Psoas muscle (tissue), 7 donors: ENCODE measurements at regions not wholly inside any gene's neighbourhood (a gene's known extent, or its start where the extent isn't known, plus 50 kb on each side); places are given as distances from the start of the nearest gene placed in this dataset.

Source experiments
- ATAC-seq, 4 donors: fragments of 200-7000 bp; cut with Tn5 transposase; one replicate each; pipeline ENCODE4 v1.9.1; 2020; ENCODE audit warnings: moderate library complexity in 3 of 4, mild to moderate bottlenecking in 2 of 4
- DNase-seq, 2 donors: peaks; one replicate each; pipeline ENCODE4 v3.0.0-alpha.2; 2020
- H3K27ac ChIP-seq: fragments of 200-600 bp; one replicate; pipeline ENCODE4 v1.8.0; 2022
- H3K27me3 ChIP-seq, 3 donors: fragments of 200-600 bp in 1 of 3; one replicate each; pipeline versions ENCODE4 v1.6.1 to v1.8.0; 2013 to 2022; ENCODE audit warnings: low read length in 2 of 3, mild to moderate bottlenecking in 2 of 3, moderate library complexity in 1 of 3; ENCODE audit not compliant: insufficient read depth in 3 of 3
- H3K36me3 ChIP-seq, 2 donors: fragments of 200-600 bp in 1 of 2; one replicate each; pipeline versions ENCODE4 v1.6.1 to v1.8.0; 2013 to 2022; ENCODE audit warnings: low read depth in 1 of 2, mild to moderate bottlenecking in 1 of 2, moderate library complexity in 1 of 2; ENCODE audit not compliant: insufficient read depth in 1 of 2
- H3K4me1 ChIP-seq: fragments of 200-600 bp; one replicate; pipeline ENCODE4 v1.8.0; 2022
- H3K4me3 ChIP-seq: fragments of 200-600 bp; one replicate; pipeline ENCODE4 v1.8.0; 2022; ENCODE audit warnings: mild to moderate bottlenecking
- H3K9me3 ChIP-seq: fragments of 200-600 bp; one replicate; pipeline ENCODE4 v1.8.0; 2022
- WGBS, 3 donors: extraction: QIAGEN DNeasy Blood & Tissue Kit; methylation state at CpG; one replicate each; pipeline versions ENCODE4 v1.1.6 to v1.1.7; 2013; 5-methylcytosine and 5-hydroxymethylcytosine counted together
- intact Hi-C, 2 donors: fragments of 100-400 bp; cut with DNase I; formaldehyde crosslinking; loops; one replicate each; pipeline versions ENCODE4 v1.11.0 to v1.14.2; 2022
- TF ChIP-seq, protein P1 (sequence below): fragments of 200-600 bp; IDR thresholded peaks from one replicate; pipeline ENCODE4 v1.8.0; 2022; ENCODE audit warnings: antibody characterized with exemption
- donor health status: healthy with polysubstance abuse.
- donor health status: DM: no; HTN: no; CAD: no; lungs with moderate emphysema.
- donor health status: Bipolar disorder and iron deficiency.
- donor health status: healthy.
- donor health status: DM: yes; HTN: yes; CAD: no.
- donor health status: DM: no; HTN: no; CAD: no.
- donor health status: DM: yes; HTN: yes; CAD: no.

DNA sequence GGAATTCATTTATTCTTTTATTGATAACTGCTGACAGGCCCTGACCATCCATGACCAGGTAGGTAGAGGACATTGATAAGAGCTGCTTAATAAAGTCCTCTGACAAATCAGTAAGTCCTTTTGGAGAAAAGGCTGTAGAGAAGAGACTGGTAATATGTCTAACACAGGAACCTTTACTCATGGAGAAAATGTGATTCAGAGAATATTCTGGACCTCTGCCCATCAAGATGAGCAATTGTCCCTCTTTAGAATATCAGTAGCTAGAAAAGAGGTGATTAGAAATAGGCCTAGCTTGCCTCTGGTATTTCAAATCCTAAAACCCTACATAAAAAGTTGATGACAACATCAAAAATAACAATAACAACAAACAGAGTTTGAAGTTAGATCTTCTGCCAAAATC is 642.3 kb downstream of the TBC1D4 start:
- H3K36me3 ChIP-seq = no peaks in the 10 kb centered on the region
- ATAC-seq (no peak), DNase-seq (no peak)
- no peak overlapping the region for H3K27ac ChIP-seq
- no peaks in the 10 kb centered on the region for H3K4me1 ChIP-seq
- intact Hi-C loops = no loop called here
- no peaks in the 10 kb centered on the region for H3K9me3 ChIP-seq
- H3K4me3 ChIP-seq = no peak overlapping the region
- TF ChIP-seq, protein P1, sequence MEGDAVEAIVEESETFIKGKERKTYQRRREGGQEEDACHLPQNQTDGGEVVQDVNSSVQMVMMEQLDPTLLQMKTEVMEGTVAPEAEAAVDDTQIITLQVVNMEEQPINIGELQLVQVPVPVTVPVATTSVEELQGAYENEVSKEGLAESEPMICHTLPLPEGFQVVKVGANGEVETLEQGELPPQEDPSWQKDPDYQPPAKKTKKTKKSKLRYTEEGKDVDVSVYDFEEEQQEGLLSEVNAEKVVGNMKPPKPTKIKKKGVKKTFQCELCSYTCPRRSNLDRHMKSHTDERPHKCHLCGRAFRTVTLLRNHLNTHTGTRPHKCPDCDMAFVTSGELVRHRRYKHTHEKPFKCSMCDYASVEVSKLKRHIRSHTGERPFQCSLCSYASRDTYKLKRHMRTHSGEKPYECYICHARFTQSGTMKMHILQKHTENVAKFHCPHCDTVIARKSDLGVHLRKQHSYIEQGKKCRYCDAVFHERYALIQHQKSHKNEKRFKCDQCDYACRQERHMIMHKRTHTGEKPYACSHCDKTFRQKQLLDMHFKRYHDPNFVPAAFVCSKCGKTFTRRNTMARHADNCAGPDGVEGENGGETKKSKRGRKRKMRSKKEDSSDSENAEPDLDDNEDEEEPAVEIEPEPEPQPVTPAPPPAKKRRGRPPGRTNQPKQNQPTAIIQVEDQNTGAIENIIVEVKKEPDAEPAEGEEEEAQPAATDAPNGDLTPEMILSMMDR = no peak
- H3K27me3 ChIP-seq = no peaks in the 10 kb centered on the region

DNA sequence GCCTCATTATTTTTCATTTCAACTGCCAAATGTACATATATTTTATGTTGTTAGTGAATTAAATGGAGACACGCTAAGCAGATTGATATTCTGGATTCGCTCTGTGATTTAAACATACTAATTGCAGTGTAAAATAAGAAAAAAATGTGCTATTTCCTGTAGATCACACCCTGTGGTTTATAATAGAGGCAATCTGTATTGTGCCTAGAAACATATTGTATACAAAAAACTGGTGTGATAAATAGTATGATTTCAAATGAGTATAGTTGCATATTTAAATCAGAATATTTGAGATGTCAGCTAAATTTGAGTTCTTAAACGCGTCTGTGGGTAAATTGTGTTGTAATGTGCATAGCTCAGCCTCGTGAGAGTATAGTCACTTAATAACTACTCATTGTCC is 643.9 kb downstream of the TBC1D4 start:
- Histone ChIP-seq H3K27me3 (no peaks in the 10 kb centered on the region), H3K36me3 (no peaks in the 10 kb centered on the region), H3K9me3 (no peaks in the 10 kb centered on the region), H3K4me3 (no peak overlapping the region), H3K4me1 (no peaks in the 10 kb centered on the region), H3K27ac (no peak overlapping the region)
- WGBS, 3 donors = 93 to 94% (median 93%) methylated on average over 5 of the region's 5 CpGs
- TF ChIP-seq, protein P1 = no peak
- intact Hi-C loops = no loop called here
- ATAC-seq = no peak
- no peak for DNase-seq

DNA sequence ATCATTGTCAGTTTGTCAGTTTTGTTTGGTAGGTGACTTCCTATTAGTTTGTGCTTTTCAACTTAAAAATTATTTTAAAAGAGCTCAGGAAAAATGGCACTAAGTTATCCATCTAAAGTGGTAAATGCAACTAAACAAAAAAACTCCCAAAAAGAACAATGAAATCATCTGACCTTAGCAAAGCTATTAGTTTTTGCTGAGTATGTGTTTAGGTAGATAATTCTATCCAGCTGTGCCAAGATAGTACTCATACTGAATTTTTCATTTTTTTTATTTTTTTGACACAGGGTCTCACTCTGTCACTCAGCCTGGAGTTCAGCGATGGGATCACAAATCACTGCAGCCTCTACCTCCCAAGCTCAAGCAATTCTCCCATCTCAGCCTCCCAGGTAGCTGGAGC is 645.3 kb downstream of the TBC1D4 start:
- Histone ChIP-seq H3K27me3 (no peaks in the 10 kb centered on the region), H3K4me3 (no peak overlapping the region), H3K9me3 (no peaks in the 10 kb centered on the region), H3K27ac (no peak overlapping the region), H3K4me1 (no peaks in the 10 kb centered on the region), H3K36me3 (no peaks in the 10 kb centered on the region)
- 97 to 100% (median 100%) methylated on average over 1 of the region's 1 CpG for WGBS, 3 donors
- intact Hi-C loops = no loop called here
- TF ChIP-seq, protein P1 = no peak
- ATAC-seq = no peak
- no peak for DNase-seq

DNA sequence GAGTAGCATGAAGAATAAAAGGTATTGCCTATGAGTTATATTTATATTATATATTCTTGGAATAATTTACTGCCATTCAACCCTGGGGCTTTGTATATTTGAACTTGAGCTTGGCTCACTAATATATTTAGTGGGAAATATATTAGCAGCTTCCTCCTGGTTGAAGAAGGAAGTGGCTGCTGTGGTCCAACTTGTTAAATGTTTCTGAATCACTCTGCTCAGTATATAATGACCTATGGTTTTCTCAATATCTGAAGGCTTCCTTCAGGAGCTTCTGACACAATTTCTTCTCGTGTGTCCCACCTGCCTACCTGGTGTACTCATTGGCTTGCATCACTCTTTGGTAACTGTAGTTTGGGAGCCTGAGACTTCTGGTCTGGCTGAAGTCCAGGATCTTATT is 646.4 kb downstream of the TBC1D4 start:
- WGBS, 3 donors = 62 to 76% (median 75%) methylated on average over 1 of the region's 1 CpG
- Histone ChIP-seq H3K4me3 (no peak overlapping the region), H3K9me3 (no peaks in the 10 kb centered on the region), H3K27me3 (no peaks in the 10 kb centered on the region), H3K36me3 (no peaks in the 10 kb centered on the region), H3K27ac (no peak overlapping the region), H3K4me1 (no peaks in the 10 kb centered on the region)
- TF ChIP-seq, protein P1 = no peak
- intact Hi-C loops = no loop called here
- ATAC-seq (no peak), DNase-seq (no peak)

DNA sequence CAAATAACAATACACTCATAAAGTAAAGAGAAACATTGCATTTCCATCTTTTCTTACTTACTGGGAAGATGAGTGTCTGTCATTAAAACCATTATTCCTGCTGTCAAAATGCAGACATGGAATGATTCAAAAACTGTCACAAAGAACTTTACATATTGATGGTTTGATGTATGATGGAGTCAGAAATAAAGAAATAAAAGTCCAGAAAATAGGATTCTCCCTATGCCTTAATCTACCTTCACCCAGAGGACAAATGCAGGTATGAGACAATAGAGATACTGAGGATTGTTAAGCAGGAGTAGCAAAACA is 656.1 kb downstream of the TBC1D4 start:
- no peak for ATAC-seq
- TF ChIP-seq, protein P1 = no peak
- intact Hi-C loops = no loop called here
- no peak for DNase-seq
- no peak overlapping the region for H3K27ac ChIP-seq
- no peaks in the 10 kb centered on the region for H3K9me3 ChIP-seq
- no peaks in the 10 kb centered on the region for H3K4me1 ChIP-seq
- no peaks in the 10 kb centered on the region for H3K36me3 ChIP-seq
- no peaks in the 10 kb centered on the region for H3K27me3 ChIP-seq
- H3K4me3 ChIP-seq = no peak overlapping the region
